HT-29 (cell line): ENCODE measurements at regions not wholly inside any gene's neighbourhood (a gene's known extent, or its start where the extent isn't known, plus 50 kb on each side); places are given as distances from the start of the nearest gene placed in this dataset.

ENCODE experiments used
- DNase-seq: peaks from one replicate; pipeline ENCODE4 v3.0.0-alpha.2; 2015; ENCODE audit warnings: low spot score

DNA sequence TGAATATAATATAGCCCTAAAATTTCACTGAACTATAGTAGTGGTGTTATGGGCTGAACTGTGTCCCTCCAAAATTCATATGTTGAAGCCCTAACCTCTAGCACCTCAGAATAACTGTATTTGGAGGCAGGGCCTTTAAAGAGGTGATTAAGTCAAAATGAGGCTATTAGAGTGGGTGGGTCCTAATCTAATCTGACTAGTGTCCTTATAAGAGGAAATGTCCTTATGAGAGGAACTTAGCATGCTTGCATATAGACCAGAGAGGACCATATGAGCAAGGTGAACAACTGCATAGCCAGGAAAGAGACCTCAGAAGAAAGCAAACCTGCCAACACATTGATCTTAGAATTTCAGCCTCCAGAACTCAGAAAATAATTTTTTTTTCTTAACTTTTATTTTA, 238.4 kb downstream of the ZEB2 start:
- no peak for DNase-seq

DNA sequence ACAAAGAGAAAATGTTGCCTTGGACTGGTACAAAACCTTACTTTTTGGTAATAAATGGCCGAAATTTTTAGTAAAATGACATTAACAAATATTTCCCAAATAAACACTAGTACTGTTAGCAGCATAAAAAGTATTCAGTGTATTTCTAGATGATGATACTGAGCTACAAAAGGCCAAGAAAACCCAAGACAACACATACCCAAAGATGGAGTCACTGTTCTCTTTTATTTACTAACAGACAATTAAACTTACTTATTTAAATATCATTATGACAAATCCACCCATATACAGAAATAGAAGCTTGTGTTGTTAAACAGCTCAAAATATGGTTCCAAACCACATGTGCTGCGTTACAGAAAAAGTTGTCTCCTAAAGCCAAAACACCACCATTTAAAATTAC, 239.9 kb downstream of the ZEB2 start:
- no peak for DNase-seq

DNA sequence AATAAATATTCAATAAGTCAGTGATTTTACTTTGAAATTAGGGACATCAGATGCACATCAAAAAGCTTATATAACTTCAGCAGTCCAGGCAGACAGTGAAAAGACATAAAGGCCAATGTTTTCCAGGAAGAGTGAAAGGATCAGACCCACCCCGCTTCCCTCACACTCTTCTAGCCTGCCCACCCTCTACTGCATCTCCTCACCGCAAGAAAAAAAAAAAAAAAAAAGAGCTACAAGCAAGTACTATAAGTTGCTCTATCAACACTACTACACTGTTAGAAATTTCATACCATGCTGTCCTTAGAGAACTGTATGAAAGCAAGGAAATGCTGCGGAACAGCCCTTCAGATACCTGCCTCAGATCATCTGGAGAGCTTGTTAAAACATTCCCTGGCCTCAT, 240.8 kb downstream of the ZEB2 start:
- no peak for DNase-seq

- no peak for DNase-seq
Observed at GRCh38 chr2:144277622-144278354, 242.1 kb downstream of the ZEB2 start.

GRCh38 chr2:144275340-144275739, 244.6 kb downstream of the ZEB2 start:
- DNase-seq: no peak

DNA sequence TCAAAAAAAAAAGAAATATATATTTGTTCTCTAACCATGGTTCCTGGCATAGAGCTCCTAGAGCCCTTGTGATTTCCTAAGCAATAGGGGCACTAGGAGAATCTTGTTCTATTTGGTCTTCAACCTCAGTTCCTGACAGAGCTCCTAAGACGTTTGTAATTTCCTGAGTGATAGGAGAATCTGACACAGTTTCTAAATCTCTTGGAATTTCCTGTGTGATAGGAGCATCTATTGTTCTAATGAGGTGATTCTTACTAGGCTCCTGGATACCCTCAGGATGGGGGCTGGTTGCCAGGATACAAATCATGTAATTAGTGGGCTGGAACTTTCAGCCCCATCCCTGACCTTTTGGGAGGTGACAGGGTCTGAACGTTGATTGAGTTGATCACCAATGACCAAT, 245.8 kb downstream of the ZEB2 start:
- DNase-seq: no peak

GRCh38 chr2:144270951-144271350, 249.0 kb downstream of the ZEB2 start:
- no peak for DNase-seq

GRCh38 chr2:144268036-144268678, 251.8 kb downstream of the ZEB2 start:
- DNase-seq: no peak

- no peak for DNase-seq
Observed at GRCh38 chr2:144267239-144267638, 252.7 kb downstream of the ZEB2 start.

DNA sequence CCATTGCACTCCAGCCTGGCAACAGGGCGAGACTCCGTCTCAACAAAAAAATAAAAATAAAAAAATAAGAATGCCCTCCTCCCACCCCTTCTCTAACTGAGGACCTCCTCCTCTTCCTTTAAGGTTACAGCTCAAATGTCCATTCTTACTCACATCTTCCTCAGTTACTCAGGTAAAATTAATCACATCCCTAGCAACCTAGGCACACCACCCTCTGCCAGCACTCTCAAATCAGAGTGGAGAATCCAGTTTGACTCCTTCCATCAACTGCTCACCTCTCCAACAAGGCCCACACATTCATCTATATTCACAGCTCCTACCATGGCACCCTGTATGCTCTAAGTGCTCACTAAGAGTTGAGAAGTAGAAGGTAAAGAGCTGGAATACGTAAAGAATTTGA, 254.3 kb downstream of the ZEB2 start:
- no peak for DNase-seq

DNA sequence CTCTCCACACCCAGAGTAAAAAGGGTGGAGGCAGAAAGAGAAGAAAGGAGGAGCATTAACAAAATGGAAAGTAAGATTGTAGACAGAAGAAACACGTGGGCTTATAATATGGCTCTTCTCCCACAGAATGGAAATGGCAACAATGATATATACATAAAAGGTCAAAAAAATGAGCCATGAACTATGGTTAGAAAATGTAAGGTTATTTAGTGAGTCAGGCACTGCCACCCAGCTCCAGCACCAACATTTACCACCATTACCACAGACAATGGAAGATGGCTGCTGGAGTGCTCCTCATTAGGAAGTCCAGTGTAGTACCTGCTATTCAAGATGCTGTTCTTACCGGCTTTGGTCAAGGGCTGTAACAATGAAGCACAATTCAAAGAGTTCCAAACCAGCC, 258.0 kb downstream of the ZEB2 start:
- no peak for DNase-seq

DNA sequence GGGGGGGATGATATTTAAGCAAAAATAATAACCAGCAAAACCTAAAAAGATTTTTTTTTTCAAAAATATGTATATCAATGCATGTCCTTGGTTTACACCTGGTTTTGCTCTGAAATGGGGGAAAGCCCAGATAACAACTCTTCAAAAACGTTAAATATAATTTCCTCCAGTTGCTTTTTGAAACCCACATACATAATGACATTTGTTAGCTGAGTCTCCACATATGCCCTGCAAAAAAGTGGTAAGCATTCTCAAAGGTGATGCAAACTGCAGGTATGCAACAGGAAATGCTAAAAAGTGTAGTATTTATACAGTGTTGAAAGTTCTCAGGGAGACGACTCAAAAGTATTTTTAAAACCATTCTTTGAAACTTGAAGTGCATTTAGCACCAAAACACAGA, 258.6 kb downstream of the ZEB2 start:
- DNase-seq: no peak

DNA sequence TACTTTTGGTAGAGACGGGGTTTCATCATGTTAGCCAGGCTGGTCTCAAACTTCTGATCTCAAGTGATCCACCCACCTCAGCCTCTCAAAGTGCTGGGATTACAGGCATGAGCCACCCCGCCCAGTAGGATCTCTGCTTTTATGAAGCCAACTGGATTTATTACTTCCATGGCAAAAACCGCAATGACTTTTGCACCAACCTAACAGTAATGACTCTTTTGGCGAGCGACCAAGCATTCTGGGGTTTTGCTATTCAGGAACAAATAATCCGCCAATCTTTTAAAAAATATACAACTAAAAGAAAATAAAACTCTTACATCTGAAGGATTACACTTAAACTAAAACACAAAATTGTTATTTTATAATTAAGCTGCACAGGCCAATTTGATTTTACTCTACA, 260.6 kb downstream of the ZEB2 start:
- DNase-seq: no peak

DNA sequence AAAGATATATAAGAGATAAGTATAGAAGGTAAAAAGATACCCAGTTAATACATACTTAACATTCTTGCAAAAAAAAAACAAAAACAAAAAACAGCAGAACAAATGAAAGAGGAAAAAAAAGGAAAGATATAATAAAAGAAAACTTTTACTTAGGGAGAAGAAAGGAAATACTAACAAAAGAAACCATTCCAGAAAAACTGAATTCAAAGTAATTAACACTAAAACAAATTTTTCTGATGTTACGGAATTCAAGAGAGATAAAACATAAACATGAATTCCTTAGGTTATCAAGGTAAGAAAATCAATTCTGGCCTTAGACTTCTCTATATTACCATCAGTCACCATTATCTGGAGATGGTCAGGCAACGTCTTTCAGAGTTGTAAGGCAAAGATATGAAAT, 261.8 kb downstream of the ZEB2 start:
- no peak for DNase-seq

- no peak for DNase-seq
Observed at GRCh38 chr2:144256996-144257707, 262.8 kb downstream of the ZEB2 start.

DNA sequence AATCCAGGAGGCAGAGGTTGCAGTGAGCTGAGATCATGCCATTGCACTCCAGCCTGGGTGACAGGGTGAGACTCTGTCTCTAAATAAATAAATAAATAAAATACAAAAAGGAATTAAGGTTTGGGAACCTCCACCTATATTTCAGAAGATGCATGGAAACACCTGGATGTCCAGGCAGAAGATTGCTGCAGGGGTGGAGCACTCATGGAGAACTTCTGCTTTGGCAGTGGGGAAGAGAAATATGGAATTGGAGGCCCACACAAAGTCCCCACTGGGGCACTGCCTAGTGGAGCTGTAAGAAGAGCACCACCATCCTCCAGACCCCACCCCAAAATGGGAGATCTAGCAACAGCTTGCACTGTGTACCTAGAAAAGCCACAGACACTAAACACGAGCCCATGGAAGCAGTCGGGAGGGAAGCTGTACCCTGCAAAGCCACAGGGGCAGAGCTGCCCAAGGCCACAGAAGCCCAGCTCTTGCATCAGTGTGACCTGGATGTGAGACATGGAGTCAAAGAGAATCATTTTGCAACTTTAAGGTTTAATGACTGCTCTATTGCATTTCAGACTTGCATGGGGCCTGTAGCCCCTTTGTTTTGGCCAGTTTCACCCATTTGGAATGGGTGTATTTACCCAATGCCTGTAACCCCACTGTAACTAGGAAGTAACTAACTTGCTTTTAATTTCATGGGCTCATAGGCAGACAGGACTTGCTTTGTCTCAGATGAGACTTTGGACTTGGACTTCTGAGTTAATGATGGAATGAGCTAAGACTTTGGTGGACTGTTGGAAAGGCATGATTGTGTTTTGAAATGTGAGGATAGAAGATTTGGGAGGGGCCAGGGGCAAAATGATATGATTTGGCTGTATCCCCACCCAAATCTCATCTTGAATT, 265.3 kb downstream of the ZEB2 start:
- no peak for DNase-seq

DNA sequence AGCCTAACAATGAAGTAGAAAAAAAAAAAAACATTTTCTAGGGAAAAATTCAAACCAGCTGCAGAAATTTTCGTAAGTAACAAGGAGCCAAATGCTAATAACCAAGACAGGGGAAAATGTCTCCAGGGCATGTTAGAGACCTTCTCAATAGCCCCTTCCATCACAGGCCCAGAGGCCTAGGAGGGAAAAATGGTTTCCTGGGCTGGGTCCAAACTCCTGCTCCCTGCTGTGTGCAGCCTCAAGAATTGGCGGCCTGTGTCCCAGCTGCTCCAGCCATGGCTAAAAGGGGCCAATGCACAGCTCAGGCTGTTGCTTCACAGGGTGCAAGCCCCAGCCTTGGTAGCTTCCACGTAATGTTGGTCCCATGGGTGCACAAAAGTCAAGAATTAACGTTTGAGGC, 266.2 kb downstream of the ZEB2 start:
- DNase-seq: no peak

DNA sequence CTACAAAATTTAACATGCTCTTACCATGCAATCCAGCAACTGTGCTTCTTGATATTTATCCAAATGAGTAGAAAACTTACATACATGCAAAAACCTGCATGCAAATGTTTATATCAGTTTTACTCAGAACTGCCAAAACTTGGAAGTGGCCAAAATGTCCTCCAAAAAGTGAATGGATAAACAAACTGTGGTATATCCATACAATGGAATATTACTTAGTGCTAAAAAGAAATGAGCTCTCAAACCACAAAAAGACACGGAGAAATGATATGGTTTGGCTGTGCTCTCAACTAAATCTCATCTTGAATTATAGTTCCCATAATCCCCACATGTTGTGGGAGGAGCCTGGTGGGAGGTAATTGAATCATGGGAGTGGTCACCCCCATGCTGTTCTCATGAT, 267.2 kb downstream of the ZEB2 start:
- DNase-seq: no peak

DNA sequence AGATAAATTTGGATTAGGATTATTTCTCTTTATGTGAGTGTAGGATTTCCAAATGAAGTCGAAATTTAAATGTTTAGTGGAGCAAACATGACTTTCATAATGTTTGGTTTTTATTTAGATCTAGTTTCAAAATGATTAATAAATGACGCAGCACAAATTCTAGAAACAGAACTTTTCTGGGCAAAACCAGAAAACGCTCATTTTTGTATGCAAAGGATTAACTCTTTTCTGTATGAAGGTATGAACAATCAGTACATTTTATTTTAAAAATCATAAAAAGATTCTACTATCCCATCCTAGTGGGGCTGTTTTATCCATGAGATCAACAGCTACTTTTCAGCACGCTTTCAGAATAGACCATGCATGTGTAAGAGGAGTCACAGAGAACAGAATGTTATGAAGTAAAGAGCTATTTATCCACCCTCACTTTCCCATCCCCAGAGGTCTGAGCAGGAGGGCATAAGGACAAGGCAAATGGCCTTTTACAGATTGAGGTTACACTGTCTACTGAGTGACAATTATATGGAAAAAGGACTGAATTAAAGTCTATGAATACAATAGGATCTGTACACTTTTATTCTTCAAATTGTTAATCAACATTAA, 270.8 kb downstream of the ZEB2 start:
- no peak for DNase-seq

GRCh38 chr2:144248350-144249034, 271.4 kb downstream of the ZEB2 start:
- DNase-seq: no peak

DNA sequence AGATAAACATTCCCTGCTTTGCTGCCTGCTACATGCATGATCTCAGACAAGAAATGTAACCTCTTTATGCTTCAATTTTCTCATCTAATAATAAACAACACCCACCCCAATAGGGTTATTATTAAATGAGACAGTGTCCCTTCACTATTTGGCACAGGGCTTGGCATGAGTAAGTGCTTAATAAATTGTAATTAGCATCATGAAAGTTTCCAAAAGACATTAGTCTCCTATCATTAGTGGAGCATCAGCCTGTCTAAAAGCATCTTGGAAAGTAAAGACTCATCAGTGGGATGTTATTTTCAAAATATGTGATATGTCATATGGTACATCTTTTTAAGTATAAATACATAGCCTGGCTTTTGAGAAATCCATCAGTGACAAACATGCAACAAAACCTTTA, 275.0 kb downstream of the ZEB2 start:
- no peak for DNase-seq
